ENCODE measurements at regions not wholly inside any gene's neighbourhood (a gene's known extent, or its start where the extent isn't known, plus 50 kb on each side); places are given as distances from the start of the nearest gene placed in this dataset.

DNA sequence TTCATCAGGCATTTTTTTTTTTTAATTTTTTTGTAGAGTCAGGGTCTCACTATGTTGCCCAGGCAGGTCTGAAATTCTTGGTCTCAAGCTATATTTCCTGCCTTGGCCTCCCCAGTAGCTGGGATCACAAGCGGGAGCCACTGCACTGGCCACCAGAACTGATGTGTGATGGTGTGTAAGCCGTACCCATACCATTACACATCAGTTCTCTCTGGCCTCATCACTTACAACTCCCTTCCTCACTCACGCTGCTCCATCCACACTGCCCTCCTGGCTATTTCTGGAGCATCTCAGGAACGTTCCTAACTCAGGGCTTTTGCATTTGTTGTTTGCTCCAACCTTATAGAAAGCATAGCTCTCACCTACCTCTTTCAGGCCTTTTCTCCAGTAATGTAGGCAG is 834.5 kb upstream of the ID2 start:
- TF ChIP-seq, protein P1, sequence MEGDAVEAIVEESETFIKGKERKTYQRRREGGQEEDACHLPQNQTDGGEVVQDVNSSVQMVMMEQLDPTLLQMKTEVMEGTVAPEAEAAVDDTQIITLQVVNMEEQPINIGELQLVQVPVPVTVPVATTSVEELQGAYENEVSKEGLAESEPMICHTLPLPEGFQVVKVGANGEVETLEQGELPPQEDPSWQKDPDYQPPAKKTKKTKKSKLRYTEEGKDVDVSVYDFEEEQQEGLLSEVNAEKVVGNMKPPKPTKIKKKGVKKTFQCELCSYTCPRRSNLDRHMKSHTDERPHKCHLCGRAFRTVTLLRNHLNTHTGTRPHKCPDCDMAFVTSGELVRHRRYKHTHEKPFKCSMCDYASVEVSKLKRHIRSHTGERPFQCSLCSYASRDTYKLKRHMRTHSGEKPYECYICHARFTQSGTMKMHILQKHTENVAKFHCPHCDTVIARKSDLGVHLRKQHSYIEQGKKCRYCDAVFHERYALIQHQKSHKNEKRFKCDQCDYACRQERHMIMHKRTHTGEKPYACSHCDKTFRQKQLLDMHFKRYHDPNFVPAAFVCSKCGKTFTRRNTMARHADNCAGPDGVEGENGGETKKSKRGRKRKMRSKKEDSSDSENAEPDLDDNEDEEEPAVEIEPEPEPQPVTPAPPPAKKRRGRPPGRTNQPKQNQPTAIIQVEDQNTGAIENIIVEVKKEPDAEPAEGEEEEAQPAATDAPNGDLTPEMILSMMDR (IDR thresholded peaks at IDR 0.05 in 2 of 3, conservative IDR thresholded peaks at IDR 0.05 in 1 of 3; ENCODE audit: insufficient read depth in 2 of 3, low read depth in 1 of 3, low read length in 3 of 3) = no peak
- TF ChIP-seq CREM (IDR thresholded peaks at IDR 0.05; ENCODE audit: low read depth) (no peak), POLR2H (tag; IDR thresholded peaks at IDR 0.05; ENCODE audit: low read depth) (no peak), EZH2 (IDR thresholded peaks at IDR 0.05; ENCODE audit: borderline replicate concordance, low read depth, low read length) (no peak), ZFP36 (IDR thresholded peaks at IDR 0.05; ENCODE audit: low read depth, low read length, partially characterized antibody) (no peak), DACH1 (IDR thresholded peaks at IDR 0.05; ENCODE audit: partially characterized antibody) (no peak), SREBF2 (CRISPR knock-in tag; IDR thresholded peaks at IDR 0.05) (no peak)

Data from K562 (cell line).